K562 (cell line): ENCODE measurements at regions not wholly inside any gene's neighbourhood (a gene's known extent, or its start where the extent isn't known, plus 50 kb on each side); places are given as distances from the start of the nearest gene placed in this dataset.

Experiments
- BMI1 ChIP-seq: fragments of 150-350 bp; IDR thresholded peaks from 2 replicates; pipeline ENCODE4 v1.6.1; 2014; ENCODE audit warnings: low read length
- ELF4 ChIP-seq: fragments of 450-650 bp; formaldehyde crosslinking; IDR thresholded peaks from 2 replicates; pipeline ENCODE4 v1.4.0; 2022; ENCODE audit warnings: missing genetic modification characterization
- HEY1 ChIP-seq: fragments of 250-450 bp; sonication (Bioruptor Pico); IDR thresholded peaks from 2 replicates; pipeline ENCODE4 v1.5.0; 2020; ENCODE audit warnings: mild to moderate bottlenecking, moderate library complexity, borderline replicate concordance
- HMG20B ChIP-seq: fragments of 250-450 bp; sonication (Bioruptor Pico); IDR thresholded peaks from 2 replicates; pipeline ENCODE4 v1.5.0; 2021; ENCODE audit warnings: mild to moderate bottlenecking
- KHSRP ChIP-seq: fragments of 450-650 bp; IDR thresholded peaks from 2 replicates; pipeline ENCODE4 v1.6.1; 2017
- NBN ChIP-seq: fragments of 450-650 bp; IDR thresholded peaks from 2 replicates; pipeline ENCODE4 v1.6.1; 2016; ENCODE audit warnings: low read depth, mild to moderate bottlenecking
- NRF1 ChIP-seq, 2 experiments: fragments of 450-650 bp; IDR thresholded peaks in 1 of 2; conservative IDR thresholded peaks in 1 of 2; 2 replicates each; pipeline ENCODE4 v1.6.1; 2014; ENCODE audit warnings: mild to moderate bottlenecking in 2 of 2
- RBBP5 ChIP-seq: fragments of 200-600 bp; sonication (generic); IDR thresholded peaks from 2 replicates; pipeline ENCODE4 v1.6.1; 2012; ENCODE audit warnings: borderline replicate concordance, mild to moderate bottlenecking, low read length, control low read depth, inconsistent platforms; ENCODE audit not compliant: insufficient read depth, poor library complexity, severe bottlenecking
- RBM25 ChIP-seq: fragments of 200-400 bp; formaldehyde crosslinking; IDR thresholded peaks from 2 replicates; pipeline ENCODE4 v1.6.1; 2018; ENCODE audit warnings: low read length, low read depth, moderate library complexity; ENCODE audit not compliant: severe bottlenecking
- SOX6 ChIP-seq: fragments of 450-650 bp; IDR thresholded peaks from 2 replicates; pipeline ENCODE4 v1.6.1; 2014; ENCODE audit warnings: mild to moderate bottlenecking
- SREBF2 ChIP-seq: sonication (generic); formaldehyde crosslinking; IDR thresholded peaks from 2 replicates; pipeline ENCODE4 v1.4.0; 2020; ENCODE audit warnings: mild to moderate bottlenecking, missing genetic modification reagents
- TAF9B ChIP-seq: fragments of 450-650 bp; IDR thresholded peaks from 2 replicates; pipeline ENCODE4 v1.6.1; 2018; ENCODE audit warnings: mild to moderate bottlenecking; ENCODE audit not compliant: partially characterized antibody
- ZEB2 ChIP-seq: fragments of 450-650 bp; IDR thresholded peaks from 2 replicates; pipeline ENCODE4 v1.6.1; 2016
- ZNF551 ChIP-seq: fragments of 250-450 bp; sonication (Bioruptor Pico); IDR thresholded peaks from 2 replicates; pipeline ENCODE4 v1.5.0; 2021; ENCODE audit warnings: mild to moderate bottlenecking, moderate library complexity
- ZNF707 ChIP-seq: fragments of 250-450 bp; sonication (Bioruptor Pico); conservative IDR thresholded peaks from 2 replicates; pipeline ENCODE4 v1.8.0; 2022; ENCODE audit warnings: inconsistent platforms, mild to moderate bottlenecking, moderate library complexity
- TF ChIP-seq, protein P1 (sequence below): fragments of 250-450 bp; sonication (Bioruptor Pico); IDR thresholded peaks from 2 replicates; pipeline ENCODE4 v1.9.0; 2021; ENCODE audit warnings: mild to moderate bottlenecking

DNA sequence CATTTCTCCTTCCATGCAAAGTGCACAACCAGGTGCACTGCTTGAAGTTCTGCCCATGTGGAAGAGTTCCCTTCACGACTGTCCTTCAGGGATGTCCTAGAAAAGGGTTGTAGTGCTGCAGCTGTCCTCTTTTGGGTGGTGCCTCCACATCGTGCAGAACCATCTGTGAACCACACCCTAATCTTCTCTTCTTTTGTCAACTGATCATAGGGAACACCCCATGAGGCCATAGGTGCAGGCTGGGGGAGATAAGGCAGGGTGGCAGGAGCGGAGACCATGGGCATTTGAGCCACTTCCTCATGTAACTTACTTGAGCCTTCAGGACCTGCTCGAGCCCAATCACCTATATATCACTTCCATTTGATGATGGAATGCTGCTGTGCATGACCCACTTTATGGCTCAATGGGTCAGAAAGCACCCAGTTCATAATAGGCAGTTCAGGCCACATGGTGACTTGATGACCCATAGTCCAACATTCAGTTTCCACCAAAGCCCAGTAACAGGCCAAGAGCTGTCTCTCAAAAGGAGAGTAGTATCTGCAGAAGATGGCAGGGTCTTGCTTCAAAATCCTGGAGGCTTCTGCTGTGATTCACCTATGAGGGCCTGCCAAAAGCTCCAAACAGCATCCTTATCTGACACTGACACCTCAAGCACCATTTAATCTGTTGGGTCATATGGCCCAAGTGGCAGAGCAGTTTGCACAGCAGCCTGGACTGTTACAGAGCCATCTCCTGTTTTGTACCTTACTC, 84.7 kb upstream of the CYRIA start (continued):
- TF ChIP-seq, protein P1, sequence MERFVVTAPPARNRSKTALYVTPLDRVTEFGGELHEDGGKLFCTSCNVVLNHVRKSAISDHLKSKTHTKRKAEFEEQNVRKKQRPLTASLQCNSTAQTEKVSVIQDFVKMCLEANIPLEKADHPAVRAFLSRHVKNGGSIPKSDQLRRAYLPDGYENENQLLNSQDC (CRISPR knock-in tag), result no peak
- TF ChIP-seq TAF9B (no peak), ZNF551 (no peak), ZNF707 (CRISPR knock-in tag) (no peak), RBM25 (no peak), NBN (no peak), RBBP5 (no peak), SOX6 (peak; percentile 82), NRF1 (conservative IDR thresholded peaks at IDR 0.05 in 1 of 2, IDR thresholded peaks at IDR 0.05 in 1 of 2) (no peak), ELF4 (peak; percentile 90), SREBF2 (CRISPR knock-in tag) (no peak), HMG20B (CRISPR knock-in tag) (no peak), ZEB2 (0 out of 2 replicates have a peak, but pooled peaks have one; percentile 20), HEY1 (CRISPR knock-in tag) (no peak), KHSRP (no peak), BMI1 (no peak)
